Sigmoid colon (tissue), 6 donors: ENCODE measurements at regions not wholly inside any gene's neighbourhood (a gene's known extent, or its start where the extent isn't known, plus 50 kb on each side); places are given as distances from the start of the nearest gene placed in this dataset.
A peak's percentile ranks its signal among the peaks of the same experiment; 100 is the strongest.

Experiments used
- DNase-seq: peaks from one replicate; pipeline ENCODE4 v3.0.0-alpha.2; 2019
- H3K27ac ChIP-seq, 4 donors: fragments of 200-600 bp; sonication (generic); one replicate each; pipeline ENCODE4 v1.5.1; 2016 to 2019; ENCODE audit warnings: mild to moderate bottlenecking in 1 of 4
- H3K27me3 ChIP-seq, 3 donors: fragments of 200-600 bp; sonication (generic); one replicate each; pipeline ENCODE4 v1.5.1; 2019; ENCODE audit warnings: mild to moderate bottlenecking in 1 of 3
- H3K36me3 ChIP-seq, 4 donors: fragments of 200-600 bp; sonication (generic); one replicate each; pipeline ENCODE4 v1.5.1; 2016 to 2019
- H3K4me1 ChIP-seq, 4 donors: fragments of 200-600 bp; sonication (generic); one replicate each; pipeline ENCODE4 v1.5.1; 2017 to 2019
- H3K4me3 ChIP-seq, 4 donors: fragments of 200-600 bp; sonication (generic); one replicate each; pipeline ENCODE4 v1.5.1; 2017 to 2019; ENCODE audit warnings: mild to moderate bottlenecking in 2 of 4, moderate library complexity in 1 of 4
- H3K9me3 ChIP-seq, 4 donors: fragments of 200-600 bp in 3 of 4; sonication (generic) in 3 of 4; one replicate each; pipeline versions ENCODE4 v1.5.1 to v1.6.1; 2013 to 2019
- EP300 ChIP-seq, 4 donors: sonication (generic); formaldehyde crosslinking; IDR thresholded peaks; one replicate each; pipeline ENCODE4 v1.6.1; 2017; ENCODE audit warnings: antibody characterized with exemption in 4 of 4
- POLR2A ChIP-seq, 2 donors: fragments of 450-650 bp; IDR thresholded peaks; one replicate each; pipeline ENCODE4 v1.6.1; 2016; ENCODE audit warnings: antibody characterized with exemption in 2 of 2, mild to moderate bottlenecking in 2 of 2, moderate library complexity in 2 of 2
- POLR2AphosphoS5 ChIP-seq, 4 donors: sonication (generic); formaldehyde crosslinking; IDR thresholded peaks; one replicate each; pipeline ENCODE4 v1.6.1; 2017; ENCODE audit warnings: antibody characterized with exemption in 4 of 4
- WGBS, 2 donors: extraction: QIAGEN DNeasy Blood & Tissue Kit; methylation state at CpG; one replicate each; pipeline ENCODE4 v1.1.7; 2013; 5-methylcytosine and 5-hydroxymethylcytosine counted together
- intact Hi-C: fragments of 100-400 bp; cut with DNase I; formaldehyde crosslinking; loops from one replicate; pipeline ENCODE4 v1.15.1; 2023
- TF ChIP-seq, protein P1 (sequence below), 4 experiments: fragments of 450-650 bp in 3 of 4; fragments of 200-600 bp in 1 of 4; IDR thresholded peaks; one replicate each; pipeline ENCODE4 v1.5.1; 2016 to 2019; ENCODE audit warnings: antibody characterized with exemption in 4 of 4, mild to moderate bottlenecking in 3 of 4, moderate library complexity in 2 of 4
- donor health status: healthy with polysubstance abuse.
- donor health status: healthy.

DNA sequence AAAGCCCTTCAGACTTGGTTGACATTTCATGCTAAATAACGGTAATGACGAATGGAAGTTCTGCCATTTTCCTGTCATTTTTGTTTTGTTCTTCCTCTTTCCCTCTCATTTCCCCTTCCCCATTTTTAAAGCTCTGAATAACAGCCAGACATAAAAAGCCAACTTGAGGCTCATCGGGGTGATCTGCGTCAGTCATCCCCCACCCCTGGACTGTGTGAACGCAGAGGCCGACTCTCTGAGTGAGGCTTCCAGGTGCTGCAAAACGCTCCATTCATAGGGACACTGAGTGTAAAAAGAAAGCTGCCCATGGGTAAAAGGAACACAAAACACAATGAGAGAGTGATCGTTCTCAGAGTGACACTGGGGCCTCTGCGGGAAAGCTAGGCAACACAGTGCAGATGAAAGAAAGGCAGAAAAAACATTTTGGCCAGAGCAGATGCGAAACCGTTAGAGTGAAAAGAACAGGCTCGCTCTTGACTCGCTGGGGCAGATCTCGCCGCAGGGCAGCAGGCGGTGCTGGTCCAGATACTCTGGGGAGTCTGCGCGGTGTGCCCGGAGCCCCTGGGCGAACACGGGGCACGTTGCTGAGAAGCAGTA lies 684.8 kb downstream of the QKI start:
- Histone ChIP-seq H3K27me3 (no peaks in the 10 kb centered on the region), H3K9me3 (no peaks in the 10 kb centered on the region), H3K4me1 (no peaks in the 10 kb centered on the region), H3K4me3 (no peak overlapping the region), H3K27ac (no peak overlapping the region), H3K36me3 (no peaks in the 10 kb centered on the region)
- 90 to 92% methylated on average over 22 of the region's 22 CpGs for WGBS, 2 donors
- TF ChIP-seq, protein P1, sequence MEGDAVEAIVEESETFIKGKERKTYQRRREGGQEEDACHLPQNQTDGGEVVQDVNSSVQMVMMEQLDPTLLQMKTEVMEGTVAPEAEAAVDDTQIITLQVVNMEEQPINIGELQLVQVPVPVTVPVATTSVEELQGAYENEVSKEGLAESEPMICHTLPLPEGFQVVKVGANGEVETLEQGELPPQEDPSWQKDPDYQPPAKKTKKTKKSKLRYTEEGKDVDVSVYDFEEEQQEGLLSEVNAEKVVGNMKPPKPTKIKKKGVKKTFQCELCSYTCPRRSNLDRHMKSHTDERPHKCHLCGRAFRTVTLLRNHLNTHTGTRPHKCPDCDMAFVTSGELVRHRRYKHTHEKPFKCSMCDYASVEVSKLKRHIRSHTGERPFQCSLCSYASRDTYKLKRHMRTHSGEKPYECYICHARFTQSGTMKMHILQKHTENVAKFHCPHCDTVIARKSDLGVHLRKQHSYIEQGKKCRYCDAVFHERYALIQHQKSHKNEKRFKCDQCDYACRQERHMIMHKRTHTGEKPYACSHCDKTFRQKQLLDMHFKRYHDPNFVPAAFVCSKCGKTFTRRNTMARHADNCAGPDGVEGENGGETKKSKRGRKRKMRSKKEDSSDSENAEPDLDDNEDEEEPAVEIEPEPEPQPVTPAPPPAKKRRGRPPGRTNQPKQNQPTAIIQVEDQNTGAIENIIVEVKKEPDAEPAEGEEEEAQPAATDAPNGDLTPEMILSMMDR (IDR thresholded peaks at IDR 0.05) = no peak
- no peak for TF ChIP-seq POLR2AphosphoS5 (IDR thresholded peaks at IDR 0.05)
- no peak for TF ChIP-seq POLR2A (IDR thresholded peaks at IDR 0.05)
- no peak for TF ChIP-seq EP300 (IDR thresholded peaks at IDR 0.05)
- DNase-seq = no peak
- intact Hi-C loops = no loop called here

DNA sequence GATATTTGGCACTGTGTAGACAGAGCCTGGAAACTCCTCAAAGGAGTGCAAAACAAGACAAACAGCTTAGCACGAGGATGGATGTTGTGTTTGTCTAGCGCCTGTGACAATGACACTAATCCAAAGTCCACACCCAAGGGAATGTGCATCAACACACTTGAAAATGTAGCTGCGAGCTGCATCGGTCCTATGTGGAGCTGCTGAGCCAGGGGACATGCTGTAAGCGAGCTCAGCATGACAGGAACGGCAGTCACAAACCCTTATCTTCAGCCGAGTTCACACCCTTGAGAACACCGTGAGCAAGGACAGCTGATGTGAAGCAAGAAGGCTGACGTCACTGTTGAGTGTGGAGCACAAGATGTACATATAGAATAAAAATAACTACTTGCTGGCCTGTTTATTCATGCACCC lies 684.3 kb downstream of the QKI start:
- no peak for DNase-seq
- Histone ChIP-seq H3K27ac (no peak overlapping the region), H3K36me3 (no peaks in the 10 kb centered on the region), H3K27me3 (no peaks in the 10 kb centered on the region), H3K9me3 (no peaks in the 10 kb centered on the region), H3K4me1 (no peaks in the 10 kb centered on the region), H3K4me3 (no peak overlapping the region)
- 25 to 66% methylated on average over 9 of the region's 9 CpGs for WGBS, 2 donors
- TF ChIP-seq POLR2A (IDR thresholded peaks at IDR 0.05) (no peak), EP300 (IDR thresholded peaks at IDR 0.05) (no peak), POLR2AphosphoS5 (IDR thresholded peaks at IDR 0.05) (no peak)
- TF ChIP-seq, protein P1 (IDR thresholded peaks at IDR 0.05) = no peak
- intact Hi-C loops = no loop called here

DNA sequence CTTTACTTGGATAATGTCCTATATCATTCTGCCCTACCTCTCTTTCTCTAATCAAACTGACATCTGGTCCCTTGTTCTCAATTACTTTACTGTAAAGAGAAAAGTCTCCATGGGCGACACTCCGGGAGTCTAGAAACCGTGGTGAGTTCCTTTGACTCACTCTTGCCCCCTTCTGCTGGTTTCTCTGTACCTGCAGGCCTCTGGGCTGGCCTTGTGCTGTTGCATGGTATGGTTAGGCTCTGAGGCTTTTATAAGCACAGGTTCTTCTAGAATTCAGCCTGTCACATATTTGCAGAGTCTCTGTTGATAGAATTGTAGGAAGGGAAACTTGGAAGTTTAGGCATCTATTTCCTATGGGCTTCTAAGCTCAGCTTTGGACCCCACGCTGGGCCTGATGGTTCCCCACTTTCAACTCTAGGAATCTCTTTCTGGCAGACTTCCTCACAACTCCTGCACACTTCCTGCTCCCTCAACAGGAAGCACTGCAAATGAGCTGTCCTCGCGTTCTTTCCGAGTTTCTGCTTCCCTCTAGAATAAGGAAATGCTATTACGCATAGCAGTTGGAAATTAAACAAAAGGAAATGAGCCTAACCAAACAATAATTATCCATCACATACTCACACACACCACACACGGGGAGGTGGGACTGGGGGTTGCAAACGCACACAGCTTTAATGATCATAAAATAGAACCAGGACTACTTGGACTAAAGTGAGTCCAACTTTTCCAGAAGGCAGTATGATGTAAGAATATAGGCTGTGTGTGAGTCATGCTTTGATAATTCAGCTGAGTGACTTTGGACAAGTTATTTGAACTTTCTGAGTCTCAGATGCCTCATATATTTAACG lies 683.3 kb downstream of the QKI start:
- 55 to 70% methylated on average over 11 of the region's 11 CpGs for WGBS, 2 donors
- H3K4me1 ChIP-seq = no peaks in the 10 kb centered on the region
- no peaks in the 10 kb centered on the region for H3K9me3 ChIP-seq
- no peak overlapping the region for H3K4me3 ChIP-seq
- DNase-seq = no peak
- peak overlapping the region in 1 of 4 donors; percentile 28 for H3K27ac ChIP-seq
- intact Hi-C loops = no loop called here
- TF ChIP-seq POLR2AphosphoS5 (IDR thresholded peaks at IDR 0.05) = peak in 1 of 4 donors; percentile 13
- TF ChIP-seq, protein P1 (IDR thresholded peaks at IDR 0.05) = no peak
- H3K36me3 ChIP-seq = no peaks in the 10 kb centered on the region
- no peaks in the 10 kb centered on the region for H3K27me3 ChIP-seq

DNA sequence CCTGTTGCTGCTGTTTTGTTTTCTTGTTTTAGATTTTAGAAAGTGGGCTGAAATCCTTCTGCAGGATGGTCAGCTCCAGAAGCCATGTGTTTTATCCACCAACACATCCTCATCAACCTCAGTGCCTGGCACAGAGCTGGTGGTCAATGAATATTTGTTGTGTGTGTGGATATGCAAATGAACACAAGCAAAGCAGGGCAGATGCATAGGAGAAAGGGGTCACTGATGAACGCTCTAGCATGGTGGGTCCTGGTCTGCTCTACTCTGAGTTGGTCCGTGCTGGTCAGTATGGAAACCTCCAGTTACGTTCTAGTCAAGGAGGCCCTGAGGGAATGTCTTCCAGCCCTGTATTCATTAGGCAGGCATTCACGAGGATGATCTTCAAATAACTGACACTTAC lies 682.5 kb downstream of the QKI start:
- 68 to 79% methylated on average over 4 of the region's 4 CpGs for WGBS, 2 donors
- no peak for DNase-seq

More for the DNA sequence above, 682.5 kb downstream of the QKI start:
- no peaks in the 10 kb centered on the region for H3K36me3 ChIP-seq
- intact Hi-C loops = no loop called here
- no peaks in the 10 kb centered on the region for H3K27me3 ChIP-seq
- TF ChIP-seq POLR2A (IDR thresholded peaks at IDR 0.05) (no peak), POLR2AphosphoS5 (IDR thresholded peaks at IDR 0.05) (no peak), EP300 (IDR thresholded peaks at IDR 0.05) (no peak)
- TF ChIP-seq, protein P1 (IDR thresholded peaks at IDR 0.05) = no peak
- no peak overlapping the region for H3K27ac ChIP-seq
- H3K4me1 ChIP-seq = no peaks in the 10 kb centered on the region
- H3K9me3 ChIP-seq = no peaks in the 10 kb centered on the region
- no peak overlapping the region for H3K4me3 ChIP-seq
